OCI-LY7 (cell line): ENCODE measurements at regions not wholly inside any gene's neighbourhood (a gene's known extent, or its start where the extent isn't known, plus 50 kb on each side); places are given as distances from the start of the nearest gene placed in this dataset.

Experiments
- BruUV-seq: library from RNA; stranded (reverse); fragments of 400-500 nt; replicated peaks from 2 replicates; lab custom pipeline; 2021; lab: Mats Ljungman, UMichigan
- CTCF ChIA-PET: fragments of 300-600 bp; sonication (Branson Sonifier 250); formaldehyde crosslinking; loops from one replicate; lab custom pipeline; 2022; ENCODE audit warnings: antibody characterized with exemption; ENCODE audit not compliant: unreplicated experiment; lab: Charles Lee
- POLR2A ChIA-PET: fragments of 300-600 bp; sonication (Branson Sonifier 250); formaldehyde crosslinking; loops from one replicate; lab custom pipeline; 2022; ENCODE audit warnings: antibody characterized with exemption; lab: Charles Lee
- DNase-seq: peaks from one replicate; pipeline ENCODE4 v3.0.0-alpha.2; 2015; ENCODE audit warnings: low spot score
- H2AFZ ChIP-seq: fragments of 200-600 bp; sonication (generic), shearing (Covaris generic); 2 replicates; pipeline ENCODE4 v1.6.1; 2014; ENCODE audit warnings: mild to moderate bottlenecking, antibody characterized with exemption, low read length, moderate library complexity
- H3K27ac ChIP-seq: fragments of 200-600 bp; sonication (generic); 2 replicates; pipeline ENCODE4 v1.5.1; 2014; ENCODE audit warnings: mixed run types, low read depth, mild to moderate bottlenecking, moderate library complexity, low read length, inconsistent platforms; ENCODE audit not compliant: poor library complexity, severe bottlenecking
- H3K36me3 ChIP-seq: fragments of 200-600 bp; sonication (generic); 2 replicates; pipeline ENCODE4 v1.6.1; 2014; ENCODE audit warnings: mild to moderate bottlenecking, antibody characterized with exemption, low read length, moderate library complexity, mixed read lengths; ENCODE audit not compliant: insufficient read depth
- H3K4me1 ChIP-seq: fragments of 200-600 bp; sonication (generic); 2 replicates; pipeline ENCODE4 v1.5.1; 2014; ENCODE audit warnings: mild to moderate bottlenecking, low read length; ENCODE audit not compliant: insufficient read depth, poor library complexity, severe bottlenecking
- H3K4me2 ChIP-seq: fragments of 200-600 bp; sonication (generic); 2 replicates; pipeline ENCODE4 v1.6.1; 2014; ENCODE audit warnings: mild to moderate bottlenecking, low read length
- H3K4me3 ChIP-seq: fragments of 200-600 bp; sonication (generic); 2 replicates; pipeline ENCODE4 v1.5.1; 2014; ENCODE audit warnings: mild to moderate bottlenecking, low read depth, low read length; ENCODE audit not compliant: poor library complexity, severe bottlenecking
- H3K79me2 ChIP-seq: fragments of 200-600 bp; sonication (generic); 2 replicates; pipeline ENCODE4 v1.6.1; 2016; ENCODE audit warnings: low read depth, mild to moderate bottlenecking, low read length, moderate library complexity, mixed read lengths; ENCODE audit not compliant: insufficient read depth
- H3K9me2 ChIP-seq: fragments of 200-600 bp; sonication (generic); 2 replicates; pipeline ENCODE4 v1.6.1; 2016; ENCODE audit warnings: mild to moderate bottlenecking, low read length, mixed read lengths; ENCODE audit not compliant: insufficient read depth
- H3K9me3 ChIP-seq: fragments of 200-600 bp; sonication (generic); 2 replicates; pipeline ENCODE4 v1.6.1; 2014; ENCODE audit warnings: mild to moderate bottlenecking, mixed run types, low read length, mixed read lengths
- H4K20me1 ChIP-seq: fragments of 200-600 bp; sonication (generic); 2 replicates; pipeline ENCODE4 v1.6.1; 2014; ENCODE audit warnings: mild to moderate bottlenecking, antibody characterized with exemption, low read length, moderate library complexity, mixed read lengths; ENCODE audit not compliant: insufficient read depth
- EZH2phosphoT487 ChIP-seq: fragments of 200-600 bp; sonication (generic); IDR thresholded peaks from 2 replicates; pipeline ENCODE4 v1.6.1; 2018; ENCODE audit warnings: low read depth, borderline replicate concordance, mild to moderate bottlenecking, mixed run types, antibody characterized with exemption, low read length, moderate library complexity, mixed read lengths
- intact Hi-C: fragments of 100-400 bp; cut with micrococcal nuclease; formaldehyde crosslinking; loops from one replicate; pipeline ENCODE4 v1.10.0; 2022; ENCODE audit not compliant: unreplicated experiment
- TF ChIP-seq, protein P1 (sequence below): fragments of 200-600 bp; sonication (generic); conservative IDR thresholded peaks from 2 replicates; pipeline ENCODE4 v1.5.1; 2014; ENCODE audit warnings: mild to moderate bottlenecking, antibody characterized with exemption, low read length, moderate library complexity, mixed read lengths

DNA sequence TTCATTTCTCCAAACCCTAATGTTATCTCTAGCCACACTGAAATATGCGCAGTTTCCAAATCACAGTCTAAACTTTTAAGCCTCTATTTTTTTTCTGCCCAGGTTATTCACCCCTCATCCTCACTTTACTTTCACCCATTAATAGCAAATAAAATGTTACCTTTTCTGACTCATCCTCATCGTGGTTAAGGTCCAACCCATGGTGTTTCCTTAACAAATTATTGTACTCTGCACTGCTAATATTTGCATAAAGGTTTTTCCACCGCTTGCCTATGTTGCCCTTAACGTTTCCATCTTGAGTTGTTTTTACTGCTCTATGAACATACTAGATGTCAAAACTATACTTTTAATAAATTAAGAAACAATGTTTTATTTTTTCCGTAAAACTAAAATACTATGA lies 780.9 kb upstream of the KLHL1 start:
- Histone ChIP-seq H4K20me1 (no peaks in the 10 kb centered on the region), H3K4me1 (no peaks in the 10 kb centered on the region), H3K9me3 (peaks cover 5% of the 10 kb centered on the region; the same call in 1 of the 2 replicates), H3K36me3 (no peaks in the 10 kb centered on the region), H3K4me3 (no peak overlapping the region), H3K27ac (no peak overlapping the region), H3K9me2 (no peaks in the 10 kb centered on the region), H2AFZ (no peak overlapping the region), H3K79me2 (no peaks in the 10 kb centered on the region), H3K4me2 (no peak overlapping the region)
- DNase-seq, result no peak
- TF ChIP-seq, protein P1, sequence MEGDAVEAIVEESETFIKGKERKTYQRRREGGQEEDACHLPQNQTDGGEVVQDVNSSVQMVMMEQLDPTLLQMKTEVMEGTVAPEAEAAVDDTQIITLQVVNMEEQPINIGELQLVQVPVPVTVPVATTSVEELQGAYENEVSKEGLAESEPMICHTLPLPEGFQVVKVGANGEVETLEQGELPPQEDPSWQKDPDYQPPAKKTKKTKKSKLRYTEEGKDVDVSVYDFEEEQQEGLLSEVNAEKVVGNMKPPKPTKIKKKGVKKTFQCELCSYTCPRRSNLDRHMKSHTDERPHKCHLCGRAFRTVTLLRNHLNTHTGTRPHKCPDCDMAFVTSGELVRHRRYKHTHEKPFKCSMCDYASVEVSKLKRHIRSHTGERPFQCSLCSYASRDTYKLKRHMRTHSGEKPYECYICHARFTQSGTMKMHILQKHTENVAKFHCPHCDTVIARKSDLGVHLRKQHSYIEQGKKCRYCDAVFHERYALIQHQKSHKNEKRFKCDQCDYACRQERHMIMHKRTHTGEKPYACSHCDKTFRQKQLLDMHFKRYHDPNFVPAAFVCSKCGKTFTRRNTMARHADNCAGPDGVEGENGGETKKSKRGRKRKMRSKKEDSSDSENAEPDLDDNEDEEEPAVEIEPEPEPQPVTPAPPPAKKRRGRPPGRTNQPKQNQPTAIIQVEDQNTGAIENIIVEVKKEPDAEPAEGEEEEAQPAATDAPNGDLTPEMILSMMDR, result no peak
- no peak for TF ChIP-seq EZH2phosphoT487
- intact Hi-C loops, result no loop called here
- POLR2A ChIA-PET, result no interaction called here
- CTCF ChIA-PET, result no interaction called here
- BruUV-seq, result no TSS peak

DNA sequence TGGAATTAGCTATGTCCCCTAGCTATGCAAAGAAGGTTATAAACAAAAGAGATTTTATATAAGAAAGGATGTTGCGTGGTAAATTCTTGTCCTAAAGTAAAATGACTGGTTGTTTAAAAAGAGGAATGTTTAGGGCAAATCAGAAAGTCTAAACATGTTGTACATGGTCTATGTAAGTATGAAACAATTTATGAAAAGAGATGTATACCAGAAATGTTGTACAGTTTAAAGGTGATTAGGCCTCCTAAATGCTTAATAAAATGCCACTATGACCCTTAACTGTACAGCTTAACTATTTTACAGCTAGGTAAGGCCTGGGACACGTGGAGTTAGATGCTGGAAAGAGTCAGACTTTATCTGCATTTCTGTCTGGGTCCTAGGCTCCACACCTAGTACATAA lies 775.9 kb upstream of the KLHL1 start:
- H4K20me1 ChIP-seq, result no peaks in the 10 kb centered on the region
- H3K4me1 ChIP-seq, result no peaks in the 10 kb centered on the region
- H3K27ac ChIP-seq, result no peak overlapping the region
- no peak overlapping the region for H2AFZ ChIP-seq
- no peak overlapping the region for H3K4me2 ChIP-seq
- intact Hi-C loops, result no loop called here
- ChIA-PET POLR2A (interaction anchor here (0.6 kb wide), 1 partner anchor 46 kb away, joined by 6 read pairs; no protein-coding TSS in a partner anchor), CTCF (no interaction called here)
- TF ChIP-seq, protein P1, result no peak
- no peak for TF ChIP-seq EZH2phosphoT487
- DNase-seq, result no peak
- H3K9me3 ChIP-seq, result peaks cover 5% of the 10 kb centered on the region; the same call in 1 of the 2 replicates
- H3K4me3 ChIP-seq, result no peak overlapping the region
- H3K79me2 ChIP-seq, result no peaks in the 10 kb centered on the region
- H3K36me3 ChIP-seq, result no peaks in the 10 kb centered on the region
- H3K9me2 ChIP-seq, result no peaks in the 10 kb centered on the region
- no TSS peak for BruUV-seq

DNA sequence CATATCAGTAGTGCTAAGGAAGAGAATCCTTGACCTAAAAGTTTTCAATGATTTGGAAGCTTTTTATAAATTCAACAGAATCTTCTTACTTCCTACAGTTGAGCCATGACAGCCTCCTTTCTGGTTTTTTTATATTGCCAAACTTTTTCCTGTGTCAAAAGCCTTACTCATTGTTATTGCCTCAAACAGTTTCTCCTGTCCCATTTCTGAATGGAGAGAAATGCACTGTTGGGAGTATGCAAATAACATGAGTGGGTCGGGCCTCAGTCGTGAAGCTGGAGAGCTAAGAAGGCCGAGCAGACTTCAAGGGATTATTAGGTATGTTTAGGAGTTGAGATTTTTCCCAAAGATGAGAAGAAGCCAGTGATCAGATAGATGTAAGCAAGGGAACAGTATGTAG lies 766.4 kb upstream of the KLHL1 start:
- DNase-seq, result no peak
- Histone ChIP-seq H3K9me2 (no peaks in the 10 kb centered on the region), H2AFZ (no peak overlapping the region), H3K36me3 (no peaks in the 10 kb centered on the region), H3K27ac (no peak overlapping the region), H3K4me2 (no peak overlapping the region), H3K79me2 (no peaks in the 10 kb centered on the region), H3K4me1 (no peaks in the 10 kb centered on the region), H4K20me1 (no peaks in the 10 kb centered on the region), H3K4me3 (no peak overlapping the region), H3K9me3 (no peaks in the 10 kb centered on the region)
- TF ChIP-seq, protein P1, result no peak
- TF ChIP-seq EZH2phosphoT487, result no peak
- intact Hi-C loops, result no loop called here
- ChIA-PET POLR2A (no interaction called here), CTCF (no interaction called here)
- no TSS peak for BruUV-seq
